GOT3 (cell line): ENCODE measurements at regions not wholly inside any gene's neighbourhood (a gene's known extent, or its start where the extent isn't known, plus 50 kb on each side); places are given as distances from the start of the nearest gene placed in this dataset.

Experiments used
- DNase-seq: peaks from one replicate; lab custom pipeline; 2025; ENCODE audit warnings: mixed read lengths; lab: John Stamatoyannopoulos, UW

- no peak for DNase-seq
These were observed 125.9 kb upstream of the CXCR4 start for GRCh38 chr2:136243638-136244535.

DNA sequence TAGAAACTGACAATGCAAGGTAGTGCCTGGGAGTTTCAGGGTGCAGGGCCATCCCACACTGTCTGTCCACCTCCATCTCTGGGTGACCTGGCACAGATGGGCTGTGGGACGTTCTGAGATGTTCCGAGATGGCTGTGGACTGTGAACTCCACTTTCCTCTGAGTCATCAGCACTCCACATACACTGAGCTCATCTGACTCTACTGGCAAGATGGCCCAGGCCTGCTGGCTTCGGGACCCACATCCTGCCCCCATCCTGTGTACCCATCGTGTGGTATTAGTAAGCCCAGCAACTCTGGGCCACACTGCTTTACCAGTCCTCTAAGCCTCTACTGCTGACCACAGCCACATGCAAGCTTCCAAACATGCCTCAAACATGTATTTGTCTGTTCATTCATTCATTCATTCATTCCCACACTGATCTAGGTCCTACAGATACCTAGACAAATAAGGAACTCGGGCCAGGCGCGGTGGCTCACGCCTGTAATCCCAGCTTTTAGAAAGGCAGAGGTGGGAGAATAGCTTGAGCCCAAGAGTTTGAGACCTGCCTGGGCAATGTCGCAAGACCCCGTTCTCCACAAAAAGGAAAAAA is 124.8 kb upstream of the CXCR4 start:
- DNase-seq = no peak

DNA sequence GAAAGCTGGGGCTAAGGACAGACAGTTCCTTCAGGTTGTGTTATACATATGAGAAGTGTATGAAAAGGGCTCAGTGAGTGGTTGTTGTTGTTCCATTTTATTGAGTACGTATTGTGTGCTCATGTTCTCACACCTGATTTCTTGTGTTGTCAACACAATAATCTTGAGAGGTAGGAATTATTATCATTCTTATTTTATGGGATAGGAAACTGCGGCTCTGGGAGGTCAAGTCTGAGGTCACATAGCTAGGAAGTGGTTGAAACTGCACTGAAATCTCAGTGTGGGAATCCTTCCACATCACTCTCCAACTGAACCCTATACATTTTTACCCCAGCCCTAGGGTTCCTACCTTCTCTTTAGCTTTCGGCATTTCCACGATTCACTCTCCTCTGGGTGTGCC is 124.2 kb upstream of the CXCR4 start:
- DNase-seq = no peak

DNA sequence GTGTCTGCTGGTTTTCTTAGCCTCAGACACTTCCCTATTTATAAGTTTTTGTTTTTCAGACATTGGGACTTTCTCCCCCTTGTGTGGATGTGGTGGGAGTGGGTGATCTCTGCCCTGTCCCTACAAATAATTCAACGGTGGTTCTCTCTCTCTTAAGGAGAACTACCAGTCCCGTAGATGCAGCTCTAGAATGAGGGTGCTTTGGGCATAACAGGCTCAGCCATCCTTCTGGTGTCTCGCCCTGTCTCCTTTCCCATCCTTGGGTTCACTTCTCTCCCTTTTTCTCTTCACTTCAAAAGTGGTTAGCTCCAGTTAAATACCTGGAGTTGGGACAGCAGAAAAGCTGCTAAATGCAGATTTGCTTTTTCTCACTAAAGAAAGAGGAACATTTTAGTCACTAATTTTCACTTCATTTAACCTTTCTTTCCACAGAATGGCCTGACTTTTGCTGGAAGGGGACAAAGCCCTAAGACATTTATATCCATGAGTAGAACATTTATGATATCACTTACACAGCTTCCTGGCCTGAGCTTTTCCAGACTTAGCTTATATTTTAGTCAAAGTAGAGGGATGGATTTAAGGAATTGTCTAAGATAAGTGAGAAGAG is 121.2 kb upstream of the CXCR4 start:
- DNase-seq = no peak

DNA sequence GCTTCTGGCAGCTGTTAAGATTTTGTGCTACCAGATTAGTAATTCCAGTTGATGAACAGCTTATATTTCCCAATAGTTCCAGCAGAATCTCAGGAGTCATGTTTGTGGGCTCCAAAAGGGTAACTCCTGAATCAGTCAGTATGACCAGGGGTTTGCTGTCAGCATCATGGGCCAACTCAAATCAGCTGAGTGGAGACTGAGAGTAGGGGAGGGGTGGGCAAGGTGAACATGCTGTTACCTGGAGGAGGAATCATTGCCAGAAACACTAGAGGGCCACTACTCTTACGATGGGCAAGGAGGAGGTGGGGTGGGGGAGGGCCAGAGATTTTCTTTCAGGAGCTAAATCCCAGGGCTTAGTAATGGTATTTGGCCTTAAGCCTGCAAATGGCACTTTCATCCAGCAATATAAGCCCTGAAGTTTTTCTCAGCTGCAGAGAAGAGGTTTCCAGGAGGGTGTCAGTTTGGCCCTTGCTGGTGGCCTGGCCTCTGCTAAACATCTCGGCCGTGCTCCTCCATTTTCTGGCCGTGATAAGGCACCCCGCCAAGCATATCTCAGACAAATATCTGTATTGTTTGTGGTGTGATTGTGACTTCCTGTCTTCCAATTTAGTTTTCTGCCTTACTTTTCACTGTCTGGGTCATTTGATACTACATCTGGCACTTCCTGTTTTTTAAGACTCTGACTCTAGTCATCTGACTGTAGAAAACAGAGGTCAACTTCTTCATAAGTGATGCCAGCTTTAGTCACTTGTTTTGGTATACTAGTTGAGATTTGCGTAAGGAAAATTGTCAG is 120.5 kb upstream of the CXCR4 start:
- no peak for DNase-seq

GRCh38 chr2:136236019-136236418 is 118.1 kb upstream of the CXCR4 start:
- DNase-seq = peak; percentile 15

DNA sequence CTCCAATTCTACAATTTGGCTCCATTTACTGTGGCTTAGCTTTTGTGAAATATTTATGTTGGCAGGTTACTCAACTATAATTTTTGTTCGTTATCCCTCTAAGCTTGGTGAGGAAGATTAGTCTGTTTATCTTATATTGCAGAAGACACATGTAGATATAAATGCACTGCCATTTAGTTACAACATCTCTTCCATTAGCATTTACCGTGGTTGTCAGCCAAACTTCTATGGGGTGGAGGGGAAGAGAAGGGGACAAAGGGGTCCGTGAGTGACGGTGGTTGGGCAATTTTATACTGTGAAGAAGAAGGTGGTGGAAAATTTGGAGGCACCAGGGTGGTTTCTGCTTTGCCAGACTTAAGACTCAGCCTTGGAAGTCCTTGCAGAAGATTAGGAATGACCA is 117.6 kb upstream of the CXCR4 start:
- DNase-seq = no peak

GRCh38 chr2:136234261-136234660 is 116.3 kb upstream of the CXCR4 start:
- DNase-seq = no peak

GRCh38 chr2:136233298-136233697 is 115.3 kb upstream of the CXCR4 start:
- no peak for DNase-seq

DNA sequence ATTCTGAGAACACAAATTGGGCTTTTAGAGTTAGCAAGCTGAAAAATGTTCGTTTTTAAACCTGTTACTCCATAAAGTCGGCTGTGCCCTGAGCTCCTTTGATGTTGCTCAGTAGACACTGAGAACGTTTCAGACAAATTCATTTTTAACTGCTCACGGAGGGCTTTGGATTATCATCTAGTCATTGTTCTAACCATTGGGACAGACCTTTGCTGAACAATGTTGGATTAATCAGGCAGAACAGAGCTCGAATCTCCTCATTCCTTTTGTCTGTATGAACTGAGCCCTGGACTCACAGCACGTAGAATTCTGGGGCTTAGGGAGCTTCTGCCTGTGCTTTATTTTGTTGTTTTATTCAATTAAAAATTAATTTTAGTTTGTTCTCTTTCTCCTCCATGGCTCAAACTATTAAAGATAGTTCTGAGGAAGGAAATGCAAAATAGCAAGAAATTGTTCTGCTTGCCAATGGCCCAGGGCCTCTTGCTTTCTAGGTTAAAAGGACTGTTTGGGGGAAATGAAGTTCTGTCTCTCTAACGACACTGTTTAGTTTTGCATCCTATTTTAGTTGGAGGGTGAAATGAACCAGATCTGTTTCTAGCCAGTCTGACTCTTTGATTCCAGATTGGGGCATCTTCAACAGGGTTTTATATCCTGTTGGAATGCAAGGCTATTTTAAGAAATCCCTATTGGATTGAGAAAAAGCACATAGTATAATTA is 114.7 kb upstream of the CXCR4 start:
- DNase-seq = no peak

GRCh38 chr2:136230464-136230863 is 112.5 kb upstream of the CXCR4 start:
- DNase-seq = no peak

- no peak for DNase-seq
These were observed 109.0 kb upstream of the CXCR4 start for GRCh38 chr2:136226903-136227302.

- no peak for DNase-seq
These were observed 108.2 kb upstream of the CXCR4 start for GRCh38 chr2:136225950-136226835.

GRCh38 chr2:136223274-136223673 is 105.3 kb upstream of the CXCR4 start:
- no peak for DNase-seq

- DNase-seq = no peak
These were observed 104.9 kb upstream of the CXCR4 start for GRCh38 chr2:136222862-136223261.

- DNase-seq = no peak
These were observed 103.1 kb upstream of the CXCR4 start for GRCh38 chr2:136221026-136221425.

DNA sequence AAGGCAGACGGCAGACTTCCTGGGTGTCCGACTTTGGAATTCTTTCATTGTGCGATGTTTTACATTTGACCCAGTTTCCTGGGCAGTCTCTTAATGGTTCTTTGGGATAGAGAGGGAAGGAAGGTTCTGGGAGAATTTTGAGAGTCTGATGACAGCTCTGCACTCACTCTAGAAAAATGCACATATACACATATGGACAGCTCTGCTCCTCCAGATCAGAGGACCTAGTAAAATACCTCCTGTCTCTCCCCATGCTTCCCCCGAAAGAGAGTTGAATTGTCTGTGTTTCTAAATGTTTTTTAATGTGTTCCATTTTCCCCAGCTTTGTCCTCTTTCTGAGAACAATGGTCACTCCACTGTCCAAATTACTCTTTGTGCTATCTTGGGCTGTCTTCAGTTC is 102.0 kb upstream of the CXCR4 start:
- no peak for DNase-seq

DNA sequence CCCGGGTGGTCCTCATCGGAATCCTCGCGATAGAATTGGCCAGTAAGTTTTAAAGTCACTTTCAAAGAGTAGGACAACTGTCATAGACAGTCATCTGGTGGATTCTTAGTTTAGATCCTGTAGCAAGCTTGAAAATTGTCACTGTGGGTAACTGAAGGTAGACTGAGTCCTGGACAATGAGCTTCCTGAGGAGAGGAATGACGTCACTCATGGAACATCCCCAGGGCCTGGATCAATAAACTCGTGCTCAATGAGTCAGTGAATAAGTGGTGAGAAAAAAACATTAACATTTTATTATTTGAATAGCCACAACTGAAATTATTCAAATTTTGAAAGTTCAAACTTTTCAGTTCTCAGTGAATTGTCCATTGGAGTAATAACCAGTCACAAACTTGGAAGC is 101.4 kb upstream of the CXCR4 start:
- DNase-seq = no peak

GRCh38 chr2:136217996-136218395 is 100.0 kb upstream of the CXCR4 start:
- no peak for DNase-seq

DNA sequence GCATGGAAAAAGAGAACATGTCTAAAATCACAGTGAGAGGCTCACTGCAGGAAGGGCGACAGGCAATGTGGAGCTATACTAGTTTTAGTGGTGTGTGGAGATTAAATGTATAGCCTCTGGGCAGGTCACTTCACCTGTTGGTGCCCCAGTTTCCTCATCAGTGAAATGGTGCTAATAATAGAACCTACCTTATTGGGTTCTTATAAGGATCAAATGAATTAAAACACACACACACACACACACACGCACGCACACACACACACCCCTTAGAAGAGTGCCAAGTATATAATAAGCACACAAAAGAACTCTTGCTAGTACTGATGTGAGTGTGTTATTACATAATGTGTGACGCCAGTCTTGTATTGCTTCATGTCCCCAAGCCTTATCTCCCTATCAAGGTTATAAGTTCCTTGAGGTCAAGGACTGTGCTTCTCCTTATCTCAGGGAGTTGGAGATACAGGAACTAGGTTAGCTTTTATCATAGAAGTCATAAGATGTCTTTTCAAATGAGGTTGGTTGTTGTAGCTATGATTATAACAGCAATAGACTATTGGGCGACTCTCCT is 98.0 kb upstream of the CXCR4 start:
- DNase-seq = no peak
